Breast epithelium (tissue), 4 donors: ENCODE measurements at regions not wholly inside any gene's neighbourhood (a gene's known extent, or its start where the extent isn't known, plus 50 kb on each side); places are given as distances from the start of the nearest gene placed in this dataset.

Experiments used
- DNase-seq, 2 donors: peaks; one replicate each; pipeline ENCODE4 v3.0.0-alpha.2; 2019; ENCODE audit warnings: low spot score in 2 of 2
- H3K27ac ChIP-seq, 2 donors: fragments of 200-600 bp; sonication (generic) in 1 of 2; one replicate each; pipeline ENCODE4 v1.5.1; 2016 to 2019; ENCODE audit warnings: mild to moderate bottlenecking in 1 of 2
- H3K27me3 ChIP-seq, 2 donors: fragments of 200-600 bp; sonication (generic) in 1 of 2; one replicate each; pipeline versions ENCODE4 v1.5.1 to v1.6.0; 2017 to 2019; ENCODE audit warnings: control low read depth in 1 of 2, mild to moderate bottlenecking in 1 of 2
- H3K36me3 ChIP-seq: fragments of 200-600 bp; one replicate; pipeline ENCODE4 v1.5.1; 2019
- H3K4me1 ChIP-seq, 2 donors: fragments of 200-600 bp; sonication (generic); one replicate each; pipeline ENCODE4 v1.5.1; 2016 to 2019; ENCODE audit warnings: control low read depth in 1 of 2
- H3K4me3 ChIP-seq, 3 donors: fragments of 200-600 bp; sonication (generic); 1 replicate in 2 of 3; 2 replicates in 1 of 3; pipeline ENCODE4 v1.5.1; 2016 to 2019; ENCODE audit warnings: mild to moderate bottlenecking in 3 of 3, moderate library complexity in 2 of 3
- H3K9me3 ChIP-seq, 2 donors: fragments of 200-600 bp; sonication (generic) in 1 of 2; one replicate each; pipeline ENCODE4 v1.5.1; 2016 to 2019; ENCODE audit warnings: control low read depth in 1 of 2
- POLR2A ChIP-seq: fragments of 450-650 bp; IDR thresholded peaks from one replicate; pipeline ENCODE4 v1.6.1; 2016; ENCODE audit warnings: antibody characterized with exemption, mild to moderate bottlenecking, moderate library complexity
- POLR2AphosphoS5 ChIP-seq, 3 donors: sonication (generic); formaldehyde crosslinking; IDR thresholded peaks; one replicate each; pipeline ENCODE4 v1.6.1; 2017; ENCODE audit warnings: antibody characterized with exemption in 3 of 3
- intact Hi-C: fragments of 100-400 bp; cut with DNase I; formaldehyde crosslinking; loops from one replicate; pipeline ENCODE4 v1.15.1; 2023; ENCODE audit warnings: low total_unique reads
- TF ChIP-seq, protein P1 (sequence below), 3 donors: fragments of 450-650 bp; IDR thresholded peaks; one replicate each; pipeline ENCODE4 v1.5.1; 2016 to 2017; ENCODE audit warnings: antibody characterized with exemption in 3 of 3, mild to moderate bottlenecking in 3 of 3, moderate library complexity in 3 of 3

DNA sequence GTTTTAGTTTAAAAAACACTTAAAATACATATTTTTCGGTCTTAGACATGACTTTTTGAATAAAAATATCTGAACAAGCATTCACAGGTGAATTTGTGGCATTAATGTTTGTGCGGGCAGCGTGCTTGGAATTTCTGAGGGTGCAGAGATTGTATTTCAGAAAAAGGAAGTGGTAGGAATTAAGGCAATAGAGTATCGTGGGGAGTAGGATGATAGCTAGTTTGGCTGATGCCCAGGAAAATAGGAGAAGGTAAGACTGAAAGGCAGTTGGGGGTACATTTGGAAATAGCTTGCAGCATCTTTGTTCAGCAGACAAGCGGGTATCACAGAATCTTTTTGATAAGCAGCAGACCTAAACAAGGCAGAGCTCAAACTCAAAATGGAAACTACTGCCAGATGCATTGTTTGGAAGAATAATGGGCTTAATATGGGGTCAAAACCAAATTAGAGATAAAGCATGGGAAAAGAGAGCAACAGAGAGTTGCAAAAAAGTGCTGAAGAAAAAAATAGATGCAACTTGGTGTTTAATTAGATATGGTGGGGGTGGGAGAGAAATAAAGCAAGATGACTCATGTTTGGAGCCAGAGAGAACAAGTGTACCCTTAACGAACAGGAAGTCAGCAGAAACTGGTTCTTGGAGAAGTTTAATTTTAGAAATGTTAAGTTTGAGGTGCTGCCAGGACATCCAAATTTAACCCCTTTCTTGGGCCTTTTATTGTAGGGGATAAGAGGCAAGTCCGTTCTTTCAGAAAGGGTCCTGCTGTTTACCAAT lies 85.7 kb upstream of the ARRDC3 start:
- Histone ChIP-seq H3K27ac (peak overlapping the region in 1 of 2 donors; percentile 3), H3K4me1 (no peaks in the 10 kb centered on the region), H3K36me3 (no peaks in the 10 kb centered on the region), H3K27me3 (no peaks in the 10 kb centered on the region), H3K9me3 (no peaks in the 10 kb centered on the region), H3K4me3 (no peak overlapping the region)
- DNase-seq, result no peak
- TF ChIP-seq, protein P1, sequence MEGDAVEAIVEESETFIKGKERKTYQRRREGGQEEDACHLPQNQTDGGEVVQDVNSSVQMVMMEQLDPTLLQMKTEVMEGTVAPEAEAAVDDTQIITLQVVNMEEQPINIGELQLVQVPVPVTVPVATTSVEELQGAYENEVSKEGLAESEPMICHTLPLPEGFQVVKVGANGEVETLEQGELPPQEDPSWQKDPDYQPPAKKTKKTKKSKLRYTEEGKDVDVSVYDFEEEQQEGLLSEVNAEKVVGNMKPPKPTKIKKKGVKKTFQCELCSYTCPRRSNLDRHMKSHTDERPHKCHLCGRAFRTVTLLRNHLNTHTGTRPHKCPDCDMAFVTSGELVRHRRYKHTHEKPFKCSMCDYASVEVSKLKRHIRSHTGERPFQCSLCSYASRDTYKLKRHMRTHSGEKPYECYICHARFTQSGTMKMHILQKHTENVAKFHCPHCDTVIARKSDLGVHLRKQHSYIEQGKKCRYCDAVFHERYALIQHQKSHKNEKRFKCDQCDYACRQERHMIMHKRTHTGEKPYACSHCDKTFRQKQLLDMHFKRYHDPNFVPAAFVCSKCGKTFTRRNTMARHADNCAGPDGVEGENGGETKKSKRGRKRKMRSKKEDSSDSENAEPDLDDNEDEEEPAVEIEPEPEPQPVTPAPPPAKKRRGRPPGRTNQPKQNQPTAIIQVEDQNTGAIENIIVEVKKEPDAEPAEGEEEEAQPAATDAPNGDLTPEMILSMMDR (IDR thresholded peaks at IDR 0.05), result no peak
- TF ChIP-seq POLR2AphosphoS5 (IDR thresholded peaks at IDR 0.05) (no peak), POLR2A (no peak)
- intact Hi-C loops, result no loop called here

- intact Hi-C loops, result no loop called here
- Histone ChIP-seq H3K36me3 (no peaks in the 10 kb centered on the region), H3K27ac (no peak overlapping the region), H3K9me3 (no peaks in the 10 kb centered on the region), H3K4me1 (no peaks in the 10 kb centered on the region), H3K27me3 (no peaks in the 10 kb centered on the region), H3K4me3 (no peak overlapping the region)
- no peak for TF ChIP-seq POLR2AphosphoS5 (IDR thresholded peaks at IDR 0.05)
- TF ChIP-seq POLR2A, result no peak
- TF ChIP-seq, protein P1 (IDR thresholded peaks at IDR 0.05), result no peak
- DNase-seq, result no peak
These were observed 81.9 kb upstream of the ARRDC3 start for GRCh38 chr5:91464886-91465646.

GRCh38 chr5:91457681-91458058 lies 74.6 kb upstream of the ARRDC3 start:
- Histone ChIP-seq H3K4me1 (no peaks in the 10 kb centered on the region), H3K4me3 (no peak overlapping the region), H3K9me3 (no peaks in the 10 kb centered on the region), H3K36me3 (no peaks in the 10 kb centered on the region), H3K27ac (no peak overlapping the region), H3K27me3 (no peaks in the 10 kb centered on the region)
- DNase-seq, result no peak
- intact Hi-C loops, result no loop called here
- TF ChIP-seq POLR2AphosphoS5 (IDR thresholded peaks at IDR 0.05) (no peak), POLR2A (no peak)
- TF ChIP-seq, protein P1 (IDR thresholded peaks at IDR 0.05), result no peak

GRCh38 chr5:91456928-91457680 lies 74.0 kb upstream of the ARRDC3 start:
- DNase-seq, result no peak
- Histone ChIP-seq H3K27me3 (no peaks in the 10 kb centered on the region), H3K4me1 (no peaks in the 10 kb centered on the region), H3K27ac (no peak overlapping the region), H3K9me3 (no peaks in the 10 kb centered on the region), H3K4me3 (no peak overlapping the region), H3K36me3 (no peaks in the 10 kb centered on the region)
- TF ChIP-seq, protein P1 (IDR thresholded peaks at IDR 0.05), result no peak
- no peak for TF ChIP-seq POLR2AphosphoS5 (IDR thresholded peaks at IDR 0.05)
- no peak for TF ChIP-seq POLR2A
- intact Hi-C loops, result no loop called here
